ENCODE measurements at regions not wholly inside any gene's neighbourhood (a gene's known extent, or its start where the extent isn't known, plus 50 kb on each side); places are given as distances from the start of the nearest gene placed in this dataset.

GRCh38 chr3:64392001-64392400, 166.7 kb upstream of the PRICKLE2 start:
- no peak for DNase-seq (ENCODE audit: low spot score)
- BruUV-seq (replicated peaks), result no TSS peak
- Histone ChIP-seq H3K4me1 (ENCODE audit: insufficient read depth, low read length, poor library complexity, severe bottlenecking) (no peaks in the 10 kb centered on the region), H3K27me3 (replicated peaks; ENCODE audit: insufficient read depth, low read depth, low read length, poor library complexity) (no peaks in the 10 kb centered on the region), H3K36me3 (ENCODE audit: insufficient read depth, low read length, poor library complexity, severe bottlenecking) (no peaks in the 10 kb centered on the region), H3K9me3 (ENCODE audit: low read depth, low read length, poor library complexity, severe bottlenecking) (no peaks in the 10 kb centered on the region), H3K27ac (ENCODE audit: low read depth, low read length, poor library complexity, severe bottlenecking) (no peak overlapping the region), H3K4me3 (ENCODE audit: low read depth, low read length, poor library complexity, severe bottlenecking) (no peak overlapping the region)
- ChIA-PET POLR2A (ENCODE audit: low non-redundant PET) (no interaction called here), CTCF (no interaction called here)
- no peak for TF ChIP-seq EZH2 (IDR thresholded peaks at IDR 0.05; ENCODE audit: borderline replicate concordance, low read depth, low read length, poor library complexity, severe bottlenecking)
- no peak for TF ChIP-seq CTCF (conservative IDR thresholded peaks at IDR 0.05; ENCODE audit: low read depth, low read length)
- intact Hi-C loops (cut with micrococcal nuclease; ENCODE audit: unreplicated experiment), result no loop called here

- H3K9me3 ChIP-seq (ENCODE audit: low read depth, low read length, poor library complexity, severe bottlenecking), result no peaks in the 10 kb centered on the region
- BruUV-seq (replicated peaks), result no TSS peak
- no peaks in the 10 kb centered on the region for H3K36me3 ChIP-seq (ENCODE audit: insufficient read depth, low read length, poor library complexity, severe bottlenecking)
- TF ChIP-seq CTCF (conservative IDR thresholded peaks at IDR 0.05; ENCODE audit: low read depth, low read length), result no peak
- no peak for TF ChIP-seq EZH2 (IDR thresholded peaks at IDR 0.05; ENCODE audit: borderline replicate concordance, low read depth, low read length, poor library complexity, severe bottlenecking)
- ChIA-PET CTCF (no interaction called here), POLR2A (ENCODE audit: low non-redundant PET) (no interaction called here)
- no peak overlapping the region for H3K27ac ChIP-seq (ENCODE audit: low read depth, low read length, poor library complexity, severe bottlenecking)
- H3K27me3 ChIP-seq (replicated peaks; ENCODE audit: insufficient read depth, low read depth, low read length, poor library complexity), result no peaks in the 10 kb centered on the region
- DNase-seq (ENCODE audit: low spot score), result no peak
- intact Hi-C loops (cut with micrococcal nuclease; ENCODE audit: unreplicated experiment), result no loop called here
- no peaks in the 10 kb centered on the region for H3K4me1 ChIP-seq (ENCODE audit: insufficient read depth, low read length, poor library complexity, severe bottlenecking)
- no peak overlapping the region for H3K4me3 ChIP-seq (ENCODE audit: low read depth, low read length, poor library complexity, severe bottlenecking)
Measured at GRCh38 chr3:64390893-64391292, 165.6 kb upstream of the PRICKLE2 start.

GRCh38 chr3:64388886-64389285, 163.6 kb upstream of the PRICKLE2 start:
- no peak for TF ChIP-seq EZH2 (IDR thresholded peaks at IDR 0.05; ENCODE audit: borderline replicate concordance, low read depth, low read length, poor library complexity, severe bottlenecking)
- no peak for TF ChIP-seq CTCF (conservative IDR thresholded peaks at IDR 0.05; ENCODE audit: low read depth, low read length)
- Histone ChIP-seq H3K27me3 (replicated peaks; ENCODE audit: insufficient read depth, low read depth, low read length, poor library complexity) (no peaks in the 10 kb centered on the region), H3K9me3 (ENCODE audit: low read depth, low read length, poor library complexity, severe bottlenecking) (no peaks in the 10 kb centered on the region), H3K4me3 (ENCODE audit: low read depth, low read length, poor library complexity, severe bottlenecking) (no peak overlapping the region), H3K4me1 (ENCODE audit: insufficient read depth, low read length, poor library complexity, severe bottlenecking) (no peaks in the 10 kb centered on the region), H3K36me3 (ENCODE audit: insufficient read depth, low read length, poor library complexity, severe bottlenecking) (no peaks in the 10 kb centered on the region), H3K27ac (ENCODE audit: low read depth, low read length, poor library complexity, severe bottlenecking) (no peak overlapping the region)
- ChIA-PET POLR2A (ENCODE audit: low non-redundant PET) (interaction anchor here (0.6 kb wide), 1 partner anchor 83 kb away, joined by 3 read pairs; no protein-coding TSS in a partner anchor), CTCF (no interaction called here)
- intact Hi-C loops (cut with micrococcal nuclease; ENCODE audit: unreplicated experiment), result no loop called here
- no TSS peak for BruUV-seq (replicated peaks)
- DNase-seq (ENCODE audit: low spot score), result no peak

Data from A673 (cell line).